Mucosa of descending colon (tissue), 3 donors: ENCODE measurements at regions not wholly inside any gene's neighbourhood (a gene's known extent, or its start where the extent isn't known, plus 50 kb on each side); places are given as distances from the start of the nearest gene placed in this dataset.

Experiments
- ATAC-seq: fragments of 200-7000 bp; cut with Tn5 transposase; one replicate; pipeline ENCODE4 v1.9.1; 2020; ENCODE audit warnings: mild to moderate bottlenecking, moderate library complexity
- DNase-seq, 3 donors: peaks; one replicate each; pipeline ENCODE4 v3.0.0-alpha.2; 2020
- H3K36me3 ChIP-seq: fragments of 200-600 bp; one replicate; pipeline ENCODE4 v1.8.0; 2021; ENCODE audit warnings: low read depth, mild to moderate bottlenecking
- H3K4me1 ChIP-seq: fragments of 200-600 bp; one replicate; pipeline ENCODE4 v1.8.0; 2021; ENCODE audit warnings: low read depth, mild to moderate bottlenecking
- H3K4me3 ChIP-seq: fragments of 200-600 bp; one replicate; pipeline ENCODE4 v1.8.0; 2021; ENCODE audit warnings: mild to moderate bottlenecking
- H3K9me3 ChIP-seq: fragments of 200-600 bp; one replicate; pipeline ENCODE4 v1.8.0; 2021; ENCODE audit warnings: mild to moderate bottlenecking
- intact Hi-C, 2 donors: fragments of 100-400 bp; cut with DNase I in 1 of 2; cut with micrococcal nuclease in 1 of 2; formaldehyde crosslinking; loops; one replicate each; pipeline versions ENCODE4 v1.11.0 to v1.11.1; 2022; cut with DNase I, micrococcal nuclease
- TF ChIP-seq, protein P1 (sequence below): fragments of 200-600 bp; IDR thresholded peaks from one replicate; pipeline ENCODE4 v1.8.0; 2022; ENCODE audit warnings: antibody characterized with exemption, mild to moderate bottlenecking
- donor health status: DM: no; HTN: no; CAD: no; lungs with moderate emphysema.
- donor health status: DM: no; HTN: no; CAD: no.
- donor health status: DM: no; HTN: yes; CAD: no.

DNA sequence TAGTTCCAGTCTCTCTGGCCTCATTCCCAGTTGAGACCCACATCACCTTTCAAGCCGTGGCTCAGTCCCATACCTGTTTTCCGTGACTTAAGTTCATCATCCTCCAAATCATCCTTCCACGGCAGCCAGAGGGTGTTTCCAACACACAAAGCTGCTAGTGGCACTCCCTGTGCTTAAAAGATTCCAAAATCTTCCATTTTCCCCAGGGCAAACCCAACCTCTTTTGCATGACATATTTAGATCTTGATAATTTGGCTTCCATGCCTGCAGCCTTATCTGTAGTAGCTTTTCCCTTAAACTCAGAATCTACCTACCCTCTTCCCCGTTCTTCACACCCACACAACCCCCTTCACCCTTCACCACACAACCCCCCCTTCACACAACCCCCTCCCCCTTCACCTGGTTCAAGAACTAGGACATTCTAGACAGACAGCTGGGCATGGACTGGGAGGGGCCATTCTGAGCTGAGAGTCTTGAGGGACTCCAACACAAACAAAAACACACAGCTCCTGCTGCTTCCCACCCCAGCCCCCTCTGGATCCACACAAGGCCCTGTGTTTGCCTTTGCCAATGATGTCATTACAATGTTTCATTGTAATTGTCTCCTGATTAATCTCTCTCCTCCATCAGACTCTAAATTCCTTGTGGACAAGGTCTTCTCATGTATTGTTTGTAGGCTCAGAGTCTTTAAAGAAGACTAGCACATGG lies 268.2 kb downstream of the SH3GL2 start:
- Histone ChIP-seq H3K36me3 (no peaks in the 10 kb centered on the region), H3K4me1 (no peaks in the 10 kb centered on the region), H3K4me3 (no peak overlapping the region), H3K9me3 (no peaks in the 10 kb centered on the region)
- DNase-seq (no peak), ATAC-seq (no peak)
- intact Hi-C loops = no loop called here
- TF ChIP-seq, protein P1, sequence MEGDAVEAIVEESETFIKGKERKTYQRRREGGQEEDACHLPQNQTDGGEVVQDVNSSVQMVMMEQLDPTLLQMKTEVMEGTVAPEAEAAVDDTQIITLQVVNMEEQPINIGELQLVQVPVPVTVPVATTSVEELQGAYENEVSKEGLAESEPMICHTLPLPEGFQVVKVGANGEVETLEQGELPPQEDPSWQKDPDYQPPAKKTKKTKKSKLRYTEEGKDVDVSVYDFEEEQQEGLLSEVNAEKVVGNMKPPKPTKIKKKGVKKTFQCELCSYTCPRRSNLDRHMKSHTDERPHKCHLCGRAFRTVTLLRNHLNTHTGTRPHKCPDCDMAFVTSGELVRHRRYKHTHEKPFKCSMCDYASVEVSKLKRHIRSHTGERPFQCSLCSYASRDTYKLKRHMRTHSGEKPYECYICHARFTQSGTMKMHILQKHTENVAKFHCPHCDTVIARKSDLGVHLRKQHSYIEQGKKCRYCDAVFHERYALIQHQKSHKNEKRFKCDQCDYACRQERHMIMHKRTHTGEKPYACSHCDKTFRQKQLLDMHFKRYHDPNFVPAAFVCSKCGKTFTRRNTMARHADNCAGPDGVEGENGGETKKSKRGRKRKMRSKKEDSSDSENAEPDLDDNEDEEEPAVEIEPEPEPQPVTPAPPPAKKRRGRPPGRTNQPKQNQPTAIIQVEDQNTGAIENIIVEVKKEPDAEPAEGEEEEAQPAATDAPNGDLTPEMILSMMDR = no peak

DNA sequence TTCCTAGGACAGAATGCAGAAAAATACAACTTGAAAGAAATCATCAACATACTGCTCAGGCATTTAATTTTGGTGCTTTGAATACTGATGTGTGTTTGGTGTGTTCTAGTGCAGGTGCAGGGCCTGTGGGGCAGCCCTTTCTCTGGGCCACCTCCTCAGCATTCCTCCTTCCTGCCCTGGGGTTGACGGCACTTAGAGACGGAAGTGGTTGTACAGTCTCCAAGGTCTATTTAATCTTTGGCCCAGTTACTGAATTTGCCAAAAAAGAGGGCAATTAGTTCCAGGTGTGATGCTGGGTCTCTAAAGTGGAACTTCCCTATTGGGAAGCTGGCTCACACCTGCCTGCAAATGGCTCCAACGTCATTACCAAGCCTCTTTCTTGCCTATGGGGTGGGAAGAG lies 269.0 kb downstream of the SH3GL2 start:
- no peaks in the 10 kb centered on the region for H3K9me3 ChIP-seq
- no peaks in the 10 kb centered on the region for H3K36me3 ChIP-seq
- H3K4me1 ChIP-seq = no peaks in the 10 kb centered on the region
- TF ChIP-seq, protein P1 = no peak
- no peak overlapping the region for H3K4me3 ChIP-seq
- DNase-seq (no peak), ATAC-seq (peak; percentile 62)
- intact Hi-C loops = no loop called here

DNA sequence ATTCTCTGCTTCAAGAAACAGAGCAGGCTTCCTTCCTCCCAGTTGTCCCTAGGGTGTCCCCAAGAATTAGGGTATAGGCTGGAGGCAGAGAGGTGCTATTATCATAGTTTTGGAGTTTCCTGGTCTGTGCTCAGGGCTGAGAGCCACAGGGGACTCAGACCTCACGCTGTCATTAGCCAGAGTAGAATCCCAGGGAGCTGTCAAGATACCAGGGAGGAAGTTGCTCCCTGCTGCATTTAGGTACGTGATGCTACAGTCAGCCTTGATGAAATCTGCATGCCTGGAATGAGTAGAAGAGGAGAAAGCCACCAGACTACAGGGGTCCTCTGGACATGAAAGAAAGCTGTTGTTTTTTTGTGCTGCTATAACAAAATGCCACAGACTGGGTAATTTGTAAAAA lies 273.2 kb downstream of the SH3GL2 start:
- DNase-seq (no peak), ATAC-seq (no peak)
- no peaks in the 10 kb centered on the region for H3K36me3 ChIP-seq
- no peaks in the 10 kb centered on the region for H3K9me3 ChIP-seq
- TF ChIP-seq, protein P1 = no peak
- H3K4me1 ChIP-seq = no peaks in the 10 kb centered on the region
- H3K4me3 ChIP-seq = no peak overlapping the region
- intact Hi-C loops = no loop called here

DNA sequence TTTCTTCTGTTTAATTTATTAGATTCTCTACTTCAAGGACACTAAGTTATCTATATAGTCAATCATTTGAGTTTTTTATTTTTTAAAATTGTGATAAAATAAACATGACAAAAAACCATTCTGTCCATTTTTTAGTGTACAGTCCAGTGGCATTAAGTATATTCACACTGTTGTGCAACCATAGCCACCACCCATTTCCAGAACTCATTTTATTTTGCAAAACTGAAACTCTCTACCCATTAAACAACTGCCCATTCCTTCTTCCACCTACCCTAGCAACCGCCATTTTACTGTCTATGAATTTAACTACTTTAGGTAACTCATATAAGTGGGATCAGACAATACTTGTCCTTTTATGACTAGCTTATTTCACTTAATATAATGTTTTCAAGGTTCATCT lies 275.6 kb downstream of the SH3GL2 start:
- Histone ChIP-seq H3K4me3 (no peak overlapping the region), H3K4me1 (no peaks in the 10 kb centered on the region), H3K9me3 (no peaks in the 10 kb centered on the region), H3K36me3 (no peaks in the 10 kb centered on the region)
- no peak for ATAC-seq
- TF ChIP-seq, protein P1 = no peak
- intact Hi-C loops = no loop called here
- no peak for DNase-seq

DNA sequence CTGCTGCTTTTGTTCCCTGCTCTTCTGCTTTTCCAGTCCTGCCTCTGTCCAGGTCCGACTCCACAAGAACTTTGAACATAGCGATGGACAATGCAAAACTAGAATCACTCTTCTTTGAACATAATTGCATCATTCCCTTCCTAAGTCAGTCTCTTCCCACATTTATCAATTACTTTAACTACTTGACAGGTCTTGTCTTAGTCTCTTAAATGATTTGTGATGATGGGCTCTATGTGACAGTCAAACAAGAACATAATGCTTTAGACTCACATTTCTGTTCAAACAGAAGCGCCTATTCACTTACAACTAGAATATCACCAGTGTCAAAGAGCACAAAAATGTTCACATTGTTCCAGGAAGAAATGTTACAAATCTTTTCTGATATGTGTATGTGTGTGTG lies 278.1 kb downstream of the SH3GL2 start:
- Histone ChIP-seq H3K4me1 (no peaks in the 10 kb centered on the region), H3K36me3 (no peaks in the 10 kb centered on the region), H3K4me3 (no peak overlapping the region), H3K9me3 (no peaks in the 10 kb centered on the region)
- TF ChIP-seq, protein P1 = no peak
- intact Hi-C loops = no loop called here
- no peak for DNase-seq
- no peak for ATAC-seq

DNA sequence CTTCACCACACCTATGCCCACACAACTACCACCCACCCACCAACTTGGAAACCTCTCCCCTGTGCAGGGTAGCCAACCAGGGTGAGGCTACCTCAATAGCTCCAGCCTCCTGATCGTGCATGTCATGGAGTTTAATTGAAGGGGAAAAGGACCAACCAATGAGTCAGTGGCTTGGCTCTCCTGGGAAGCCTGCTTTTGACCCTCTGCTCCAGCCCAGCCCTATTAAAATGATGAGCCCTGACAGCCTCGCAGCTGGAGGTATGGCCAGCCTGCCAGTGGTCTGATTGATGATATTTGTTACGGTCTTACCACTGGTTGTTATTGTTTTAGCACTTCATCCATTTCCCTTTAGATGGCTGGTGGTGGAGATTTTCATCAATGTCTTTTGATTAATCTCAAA lies 280.4 kb downstream of the SH3GL2 start:
- intact Hi-C loops = no loop called here
- no peaks in the 10 kb centered on the region for H3K36me3 ChIP-seq
- DNase-seq (no peak), ATAC-seq (no peak)
- TF ChIP-seq, protein P1 = no peak
- H3K4me1 ChIP-seq = no peaks in the 10 kb centered on the region
- no peak overlapping the region for H3K4me3 ChIP-seq
- H3K9me3 ChIP-seq = no peaks in the 10 kb centered on the region
